GM12874 (cell line): ENCODE measurements at regions not wholly inside any gene's neighbourhood (a gene's known extent, or its start where the extent isn't known, plus 50 kb on each side); places are given as distances from the start of the nearest gene placed in this dataset.

Experiments
- CTCF ChIP-seq: IDR thresholded peaks from 2 replicates; pipeline ENCODE4 v1.5.1; 2011; ENCODE audit warnings: low read depth, mild to moderate bottlenecking, control low read depth, low read length, moderate library complexity; ENCODE audit not compliant: insufficient read depth

GRCh38 chr15:46442901-46443590, 808.2 kb downstream of the SQOR start:
- TF ChIP-seq CTCF: no peak

- no peak for TF ChIP-seq CTCF
Observed at GRCh38 chr15:46450112-46450809, 815.4 kb downstream of the SQOR start.

- no peak for TF ChIP-seq CTCF
Observed at GRCh38 chr15:46450810-46451182, 816.0 kb downstream of the SQOR start.

- TF ChIP-seq CTCF: no peak
Observed at GRCh38 chr15:46452297-46452820, 817.5 kb downstream of the SQOR start.

GRCh38 chr15:46456456-46456855, 821.6 kb downstream of the SQOR start:
- no peak for TF ChIP-seq CTCF

GRCh38 chr15:46460431-46461094, 825.7 kb downstream of the SQOR start:
- TF ChIP-seq CTCF: no peak

GRCh38 chr15:46461416-46461815, 826.6 kb downstream of the SQOR start:
- TF ChIP-seq CTCF: no peak
